ENCODE measurements at regions not wholly inside any gene's neighbourhood (a gene's known extent, or its start where the extent isn't known, plus 50 kb on each side); places are given as distances from the start of the nearest gene placed in this dataset.

GRCh38 chr4:181748581-181748980, 494.6 kb upstream of the TENM3 start:
- H3K4me2 ChIP-seq (ENCODE audit: low read depth, low read length), result no peak overlapping the region
- H2AFZ ChIP-seq (ENCODE audit: low read length), result no peak overlapping the region
- no peak overlapping the region for H3K4me3 ChIP-seq (replicated peaks in 1 of 3; ENCODE audit: insufficient read depth in 1 of 3, low read depth in 2 of 3, low read length in 3 of 3)
- no peak overlapping the region for H3K27ac ChIP-seq (ENCODE audit: extremely low read length, insufficient read depth, low read length)
- H4K20me1 ChIP-seq (ENCODE audit: insufficient read depth, low read length), result no peaks in the 10 kb centered on the region
- H3K4me1 ChIP-seq (ENCODE audit: insufficient read depth, low read length), result no peaks in the 10 kb centered on the region
- TF ChIP-seq IKZF1 (IDR thresholded peaks at IDR 0.05) (no peak), DMAP1 (CRISPR knock-in tag; IDR thresholded peaks at IDR 0.05) (no peak)
- H3K27me3 ChIP-seq (ENCODE audit: control insufficient read depth in 1 of 2, insufficient read depth in 2 of 2, low read length in 2 of 2), result peaks cover 0 to 19% of the 10 kb centered on the region in 2 experiments; a peak in 1 of 5 replicates
- intact Hi-C loops (cut with micrococcal nuclease; ENCODE audit: unreplicated experiment) (no loop called here), in situ Hi-C loops (cut with HindIII; ENCODE audit: extremely low pct_ligation_motif_present, low pct_unique_long_range_greater_than_20kb) (no loop called here)
- FAIRE-seq (no peak), ATAC-seq (no peak), DNase-seq (ENCODE audit: low spot score) (no peak)
- no peaks in the 10 kb centered on the region for H3K79me2 ChIP-seq (ENCODE audit: insufficient read depth, low read length)
- no peaks in the 10 kb centered on the region for H3K9me3 ChIP-seq (ENCODE audit: low read length)
- no TSS peak for BruUV-seq (replicated peaks)
- WGBS (ENCODE audit: low lambda C conversion rate), result 3% methylated on average over 4 of the region's 4 CpGs
- no peak overlapping the region for H3K9ac ChIP-seq (ENCODE audit: insufficient read depth, low read depth, low read length)
- ChIA-PET CTCF (ENCODE audit: low intra/inter-chr PET ratio, low total read pairs) (no interaction called here), POLR2A (no interaction called here)
- H3K36me3 ChIP-seq (replicated peaks in 1 of 2; ENCODE audit: control insufficient read depth in 1 of 2, insufficient read depth in 2 of 2, low read length in 2 of 2), result no peaks in the 10 kb centered on the region

DNA sequence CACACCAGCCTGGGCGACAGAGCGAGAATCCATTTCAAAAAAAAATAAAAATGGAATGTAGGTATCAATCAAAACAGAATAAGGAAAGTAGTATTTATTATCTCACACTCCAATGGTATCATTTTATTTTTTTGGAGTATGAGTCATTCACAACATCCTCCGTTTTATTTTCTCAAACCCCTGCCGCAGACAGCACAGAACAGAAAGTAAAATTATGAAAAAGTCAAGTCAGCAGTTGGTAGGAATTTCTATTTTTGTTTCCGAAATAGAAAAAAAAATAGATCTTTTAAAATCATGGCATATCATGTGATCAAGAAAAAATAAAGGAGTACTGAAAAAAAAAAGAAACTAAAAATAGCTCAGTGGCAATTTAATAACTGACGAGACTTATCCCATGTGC, 490.7 kb upstream of the TENM3 start:
- TF ChIP-seq MTA3 (CRISPR knock-in tag; IDR thresholded peaks at IDR 0.05) (no peak), MAFK (conservative IDR thresholded peaks at IDR 0.05 in 1 of 2, IDR thresholded peaks at IDR 0.05 in 1 of 2; ENCODE audit: low read length in 2 of 2) (0 out of 4 replicates have a peak, but pooled peaks of 1 of the 2 experiments have one; percentile 11)
- 5% methylated on average over 6 of the region's 6 CpGs for WGBS (ENCODE audit: low lambda C conversion rate)
- intact Hi-C loops (cut with micrococcal nuclease; ENCODE audit: unreplicated experiment) (no loop called here), in situ Hi-C loops (cut with HindIII; ENCODE audit: extremely low pct_ligation_motif_present, low pct_unique_long_range_greater_than_20kb) (no loop called here)
- Histone ChIP-seq H3K9me3 (ENCODE audit: low read length) (no peaks in the 10 kb centered on the region), H3K27ac (ENCODE audit: extremely low read length, insufficient read depth, low read length) (no peak overlapping the region), H3K27me3 (ENCODE audit: control insufficient read depth in 1 of 2, insufficient read depth in 2 of 2, low read length in 2 of 2) (peaks cover 0 to 19% of the 10 kb centered on the region in 2 experiments; a peak in 1 of 5 replicates), H3K4me1 (ENCODE audit: insufficient read depth, low read length) (no peaks in the 10 kb centered on the region), H3K4me2 (ENCODE audit: low read depth, low read length) (no peak overlapping the region), H3K79me2 (ENCODE audit: insufficient read depth, low read length) (no peaks in the 10 kb centered on the region), H2AFZ (ENCODE audit: low read length) (no peak overlapping the region), H4K20me1 (ENCODE audit: insufficient read depth, low read length) (no peaks in the 10 kb centered on the region), H3K9ac (ENCODE audit: insufficient read depth, low read depth, low read length) (no peak overlapping the region), H3K4me3 (replicated peaks in 1 of 3; ENCODE audit: insufficient read depth in 1 of 3, low read depth in 2 of 3, low read length in 3 of 3) (no peak overlapping the region), H3K36me3 (replicated peaks in 1 of 2; ENCODE audit: control insufficient read depth in 1 of 2, insufficient read depth in 2 of 2, low read length in 2 of 2) (no peaks in the 10 kb centered on the region)
- CTCF ChIA-PET (ENCODE audit: low intra/inter-chr PET ratio, low total read pairs), result no interaction called here
- DNase-seq (ENCODE audit: low spot score) (no peak), ATAC-seq (no peak), FAIRE-seq (no peak)
- BruUV-seq (replicated peaks), result no TSS peak
- POLR2A ChIA-PET, result no interaction called here

Data from HepG2 (cell line).